NOMO-1 treated with dmso at 0.1 percent for 144 hours (cell line): ENCODE measurements at regions not wholly inside any gene's neighbourhood (a gene's known extent, or its start where the extent isn't known, plus 50 kb on each side); places are given as distances from the start of the nearest gene placed in this dataset.
"Not testable (repeated sequence)": the region's sequence is repeated elsewhere in the genome, so short reads cannot be mapped to it uniquely, and the experiment has no call there.

Experiments
- DNase-seq: peaks from one replicate; lab custom pipeline; 2025; ENCODE audit not compliant: unreplicated experiment; lab: John Stamatoyannopoulos, UW

GRCh38 chr2:87565116-87565515 lies 182.8 kb upstream of the PLGLB2 start:
- not testable (repeated sequence) for DNase-seq

GRCh38 chr2:87566531-87566930 lies 181.4 kb upstream of the PLGLB2 start:
- not testable (repeated sequence) for DNase-seq

GRCh38 chr2:87567093-87567492 lies 180.8 kb upstream of the PLGLB2 start:
- not testable (repeated sequence) for DNase-seq

- not testable (repeated sequence) for DNase-seq
These were observed 180.0 kb upstream of the PLGLB2 start for GRCh38 chr2:87567912-87568311.

GRCh38 chr2:87568554-87569278 lies 179.2 kb upstream of the PLGLB2 start:
- DNase-seq, result not testable (repeated sequence)

- not testable (repeated sequence) for DNase-seq
These were observed 178.0 kb upstream of the PLGLB2 start for GRCh38 chr2:87569689-87570397.

- DNase-seq, result not testable (repeated sequence)
These were observed 175.9 kb upstream of the PLGLB2 start for GRCh38 chr2:87571889-87572465.

GRCh38 chr2:87572906-87573305 lies 175.0 kb upstream of the PLGLB2 start:
- not testable (repeated sequence) for DNase-seq

GRCh38 chr2:87573386-87574192 lies 174.3 kb upstream of the PLGLB2 start:
- not testable (repeated sequence) for DNase-seq

- DNase-seq, result not testable (repeated sequence)
These were observed 173.4 kb upstream of the PLGLB2 start for GRCh38 chr2:87574193-87575119.

- not testable (repeated sequence) for DNase-seq
These were observed 172.7 kb upstream of the PLGLB2 start for GRCh38 chr2:87575138-87575537.

- not testable (repeated sequence) for DNase-seq
These were observed 170.5 kb upstream of the PLGLB2 start for GRCh38 chr2:87577358-87577757.

GRCh38 chr2:87582152-87582551 lies 165.7 kb upstream of the PLGLB2 start:
- not testable (repeated sequence) for DNase-seq

- not testable (repeated sequence) for DNase-seq
These were observed 165.3 kb upstream of the PLGLB2 start for GRCh38 chr2:87582579-87582978.

GRCh38 chr2:87583370-87583769 lies 164.5 kb upstream of the PLGLB2 start:
- DNase-seq, result not testable (repeated sequence)

- not testable (repeated sequence) for DNase-seq
These were observed 164.1 kb upstream of the PLGLB2 start for GRCh38 chr2:87583803-87584202.

GRCh38 chr2:87584268-87584906 lies 163.5 kb upstream of the PLGLB2 start:
- DNase-seq, result not testable (repeated sequence)

GRCh38 chr2:87587934-87588333 lies 160.0 kb upstream of the PLGLB2 start:
- not testable (repeated sequence) for DNase-seq

GRCh38 chr2:87592974-87593373 lies 154.9 kb upstream of the PLGLB2 start:
- DNase-seq, result not testable (repeated sequence)
